SK-N-SH (cell line): ENCODE measurements at regions not wholly inside any gene's neighbourhood (a gene's known extent, or its start where the extent isn't known, plus 50 kb on each side); places are given as distances from the start of the nearest gene placed in this dataset.

Experiments
- CTCF ChIA-PET: fragments of 300-600, 350-600 bp; formaldehyde crosslinking; extraction: SDS; loops from one replicate; lab custom pipeline; 2021; lab: Yijun Ruan, JAX
- POLR2A ChIA-PET: fragments of 350-600 bp; sonication (Branson Sonifier 250); formaldehyde crosslinking; extraction: SDS; loops from one replicate; lab custom pipeline; 2020; ENCODE audit warnings: antibody characterized with exemption, inconsistent platforms; lab: Yijun Ruan, JAX
- DNase-seq: peaks from one replicate; pipeline ENCODE4 v3.0.0; 2012
- H2AFZ ChIP-seq: fragments of 200-600 bp; sonication (generic); 2 replicates; pipeline ENCODE4 v1.8.1; 2016; ENCODE audit warnings: antibody characterized with exemption, mild to moderate bottlenecking, low read depth
- H3F3A ChIP-seq: fragments of 200-600 bp; sonication (generic); replicated peaks from 2 replicates; pipeline ENCODE3; 2016; ENCODE audit warnings: antibody characterized with exemption, mild to moderate bottlenecking; ENCODE audit not compliant: insufficient read depth
- H3K27ac ChIP-seq, 2 experiments: fragments of 200-500 bp in 1 of 2; fragments of 200-600 bp in 1 of 2; sonication (Bioruptor generic) in 1 of 2; sonication (generic), shearing (Covaris generic) in 1 of 2; 2 replicates each; pipeline versions ENCODE4 v1.5.1 to v1.6.1; 2014 to 2016; ENCODE audit warnings: low read depth in 2 of 2, inconsistent platforms in 1 of 2, low read length in 1 of 2, mild to moderate bottlenecking in 1 of 2, mixed read lengths in 1 of 2
- H3K27me3 ChIP-seq: fragments of 200-600 bp; sonication (generic), shearing (Covaris generic); 2 replicates; pipeline ENCODE4 v1.6.1; 2016; ENCODE audit warnings: mixed run types; ENCODE audit not compliant: insufficient read depth
- H3K36me3 ChIP-seq, 2 experiments: fragments of 200-500 bp in 1 of 2; fragments of 200-600 bp in 1 of 2; sonication (Bioruptor generic) in 1 of 2; sonication (generic) in 1 of 2; replicated peaks in 1 of 2; 2 replicates each; pipeline versions ENCODE3 to v1.5.1; 2014 to 2016; ENCODE audit warnings: low read length in 1 of 2, mild to moderate bottlenecking in 1 of 2; ENCODE audit not compliant: insufficient read depth in 2 of 2, control insufficient read depth in 1 of 2
- H3K4me1 ChIP-seq, 2 experiments: fragments of 200-500 bp in 1 of 2; fragments of 200-600 bp in 1 of 2; sonication (Bioruptor generic) in 1 of 2; sonication (generic), shearing (Covaris generic) in 1 of 2; 2 replicates each; pipeline versions ENCODE4 v1.5.1 to v1.6.1; 2014 to 2016; ENCODE audit warnings: low read depth in 1 of 2, low read length in 1 of 2, mixed run types in 1 of 2; ENCODE audit not compliant: insufficient read depth in 2 of 2, control insufficient read depth in 1 of 2
- H3K4me2 ChIP-seq: fragments of 200-600 bp; sonication (generic), shearing (Covaris generic); 2 replicates; pipeline ENCODE4 v1.6.1; 2017; ENCODE audit warnings: mixed run types
- H3K4me3 ChIP-seq, 2 experiments: fragments of 200-500 bp in 1 of 2; fragments of 200-600 bp in 1 of 2; sonication (Bioruptor generic) in 1 of 2; sonication (generic), shearing (Covaris generic) in 1 of 2; 2 replicates each; pipeline versions ENCODE4 v1.5.1 to v1.8.1; 2014 to 2016; ENCODE audit warnings: low read depth in 2 of 2, inconsistent platforms in 1 of 2, low read length in 1 of 2, mild to moderate bottlenecking in 1 of 2, mixed read lengths in 1 of 2, moderate library complexity in 1 of 2
- H3K79me2 ChIP-seq: fragments of 200-600 bp; sonication (generic); 2 replicates; pipeline ENCODE4 v1.8.1; 2017; ENCODE audit warnings: mild to moderate bottlenecking; ENCODE audit not compliant: insufficient read depth
- H3K9ac ChIP-seq: fragments of 200-600 bp; sonication (generic); 2 replicates; pipeline ENCODE4 v1.6.1; 2017; ENCODE audit warnings: mixed run types
- H3K9me2 ChIP-seq: fragments of 200-600 bp; sonication (generic); 2 replicates; pipeline ENCODE4 v1.6.1; 2017; ENCODE audit warnings: mixed run types
- H3K9me3 ChIP-seq: fragments of 200-600 bp; sonication (generic); 2 replicates; pipeline ENCODE4 v1.6.1; 2017; ENCODE audit warnings: mixed run types, mild to moderate bottlenecking, moderate library complexity
- H4K20me1 ChIP-seq: fragments of 200-600 bp; sonication (generic); 2 replicates; pipeline ENCODE4 v1.6.1; 2017; ENCODE audit warnings: mild to moderate bottlenecking, mixed run types; ENCODE audit not compliant: insufficient read depth
- EP300 ChIP-seq, 2 experiments: IDR thresholded peaks; 2 replicates each; pipeline versions ENCODE4 v1.4.0 to v1.6.1; 2012; ENCODE audit warnings: borderline replicate concordance in 1 of 2, low read depth in 1 of 2, low read length in 1 of 2
- FOXJ3 ChIP-seq: sonication (generic); formaldehyde crosslinking; IDR thresholded peaks from 2 replicates; pipeline ENCODE4 v1.5.1; 2020; ENCODE audit warnings: mild to moderate bottlenecking, missing genetic modification reagents
- GABPA ChIP-seq: IDR thresholded peaks from 2 replicates; pipeline ENCODE4 v1.4.0; 2012; ENCODE audit warnings: low read depth, mild to moderate bottlenecking
- GATA2 ChIP-seq: sonication (generic); formaldehyde crosslinking; IDR thresholded peaks from 2 replicates; pipeline ENCODE4 v1.5.0; 2020; ENCODE audit warnings: mild to moderate bottlenecking, missing genetic modification reagents
- MAX ChIP-seq: IDR thresholded peaks from 2 replicates; pipeline ENCODE4 v1.4.0; 2012; ENCODE audit warnings: low read depth
- MEF2A ChIP-seq: IDR thresholded peaks from 2 replicates; pipeline ENCODE4 v1.4.0; 2012; ENCODE audit warnings: low read depth, borderline replicate concordance
- MXI1 ChIP-seq: IDR thresholded peaks from 2 replicates; pipeline ENCODE4 v1.6.1; 2012; ENCODE audit warnings: mild to moderate bottlenecking, low read depth, low read length, improper control_type of control experiment
- NFIC ChIP-seq: IDR thresholded peaks from 2 replicates; pipeline ENCODE4 v1.4.0; 2012; ENCODE audit warnings: borderline replicate concordance
- POLR2AphosphoS5 ChIP-seq: IDR thresholded peaks from 2 replicates; pipeline ENCODE4 v1.6.1; 2012; ENCODE audit warnings: low read depth, low read length
- RAD21 ChIP-seq: IDR thresholded peaks from 2 replicates; pipeline ENCODE4 v1.6.1; 2012; ENCODE audit warnings: mild to moderate bottlenecking, low read length
- RCOR1 ChIP-seq: fragments of 150-350 bp; IDR thresholded peaks from 2 replicates; pipeline ENCODE4 v1.6.1; 2017; ENCODE audit warnings: antibody characterized with exemption, low read length
- REST ChIP-seq: IDR thresholded peaks from 2 replicates; pipeline ENCODE4 v1.6.1; 2012; ENCODE audit warnings: mild to moderate bottlenecking, low read depth, low read length, moderate library complexity
- RFX5 ChIP-seq: IDR thresholded peaks from 2 replicates; pipeline ENCODE4 v1.6.1; 2012; ENCODE audit warnings: mild to moderate bottlenecking, improper control_type of control experiment, low read length
- SMC3 ChIP-seq: IDR thresholded peaks from 2 replicates; pipeline ENCODE4 v1.6.1; 2012; ENCODE audit warnings: low read depth, low read length, improper control_type of control experiment
- TCF12 ChIP-seq: IDR thresholded peaks from 2 replicates; pipeline ENCODE4 v1.4.0; 2012
- TEAD4 ChIP-seq: IDR thresholded peaks from 2 replicates; pipeline ENCODE4 v1.4.0; 2012; ENCODE audit warnings: mild to moderate bottlenecking, borderline replicate concordance; ENCODE audit not compliant: insufficient read depth
- USF1 ChIP-seq: IDR thresholded peaks from 2 replicates; pipeline ENCODE4 v1.4.0; 2012; ENCODE audit warnings: low read depth, borderline replicate concordance
- WGBS: methylation state at CpG from one replicate; pipeline ENCODE4 v1.1.6; 2017; ENCODE audit warnings: low lambda C conversion rate; 5-methylcytosine and 5-hydroxymethylcytosine counted together
- TF ChIP-seq, protein P1 (sequence below): fragments of 150-350 bp; IDR thresholded peaks from 2 replicates; pipeline ENCODE4 v1.6.1; 2016; ENCODE audit warnings: mild to moderate bottlenecking, low read depth, low read length

DNA sequence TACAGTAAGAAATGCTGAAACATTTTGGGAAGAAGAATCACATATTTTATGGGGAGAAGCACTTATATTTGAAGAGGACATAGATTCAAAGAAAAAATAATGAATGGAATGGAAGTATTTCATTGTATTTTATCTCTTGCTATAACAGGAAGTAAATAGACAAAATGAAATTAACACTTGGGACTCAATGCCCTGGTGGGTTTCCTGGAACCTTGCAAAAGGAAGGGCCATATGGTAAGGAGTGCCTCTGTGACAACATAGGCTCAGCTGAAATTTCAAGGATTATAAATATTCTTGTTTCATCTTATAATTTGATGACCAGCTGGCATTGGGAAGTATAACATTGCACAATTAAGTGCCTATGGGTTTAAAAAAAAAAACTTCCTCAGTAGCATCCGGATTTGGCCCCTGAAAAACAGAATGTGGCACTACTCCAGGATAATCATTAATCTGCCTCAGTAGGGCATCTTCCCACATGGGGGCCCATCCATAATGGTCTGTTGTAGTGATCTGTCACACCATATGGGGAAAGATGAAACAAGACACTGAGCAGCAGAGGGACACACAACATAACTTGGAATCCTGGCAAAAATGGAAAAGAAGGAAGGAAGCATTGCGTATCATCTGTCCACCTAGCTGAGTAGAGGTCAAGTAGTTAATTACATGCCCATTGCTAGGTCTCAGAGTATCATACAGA lies 321.6 kb downstream of the NDFIP2 start:
- Histone ChIP-seq H3F3A (no peaks in the 10 kb centered on the region), H3K4me1 (peaks cover 13 to 27% of the 10 kb centered on the region in 2 experiments; a peak in 3 of 4 replicates), H3K27me3 (no peaks in the 10 kb centered on the region), H3K79me2 (no peaks in the 10 kb centered on the region), H3K4me2 (no peak overlapping the region), H2AFZ (no peak overlapping the region), H3K9me2 (no peaks in the 10 kb centered on the region), H3K4me3 (no peak overlapping the region), H4K20me1 (no peaks in the 10 kb centered on the region), H3K9me3 (no peaks in the 10 kb centered on the region), H3K27ac (peak overlapping the region in 1 of 2 experiments; percentile 69; a peak in 2 of 4 replicates), H3K36me3 (no peaks in the 10 kb centered on the region), H3K9ac (no peak overlapping the region)
- ChIA-PET CTCF (interaction anchor here (1.3 kb wide), 1 partner anchor 10 kb away, joined by 3 read pairs; no protein-coding TSS in a partner anchor), POLR2A (no interaction called here)
- WGBS: 74% methylated on average over 2 of the region's 2 CpGs
- no peak for DNase-seq
- TF ChIP-seq TEAD4: no peak
- 0 out of 4 replicates have a peak, but pooled peaks of 1 of the 2 experiments have one; percentile 12 for TF ChIP-seq EP300 (IDR thresholded peaks at IDR 0.05; ENCODE audit: borderline replicate concordance in 1 of 2, low read depth in 1 of 2, low read length in 1 of 2)

- H3K4me1 ChIP-seq: peaks cover 8 to 31% of the 10 kb centered on the region in 2 experiments; a peak in 3 of 4 replicates
- H3K9me2 ChIP-seq: no peaks in the 10 kb centered on the region
- no peak overlapping the region for H3K9ac ChIP-seq
- peak overlapping the region; percentile 24 to 99; a peak in 3 of 4 replicates for H3K27ac ChIP-seq
- no peaks in the 10 kb centered on the region for H3K9me3 ChIP-seq
- no peaks in the 10 kb centered on the region for H3K36me3 ChIP-seq
- peak; percentile 70 for DNase-seq
- ChIA-PET CTCF (interaction anchor here (0.6 to 1.8 kb wide), 10 partner anchors 57 to 735 kb away, joined by 3 to 9 read pairs (median 4); partner anchors contain the start of gene SPRY2), POLR2A (interaction anchor here (0.8 to 1.7 kb wide), 5 partner anchors 57 to 541 kb away, joined by 3 to 17 read pairs (median 5); partner anchors contain the start of gene SPRY2)
- no peak overlapping the region for H2AFZ ChIP-seq
- no peak overlapping the region for H3K4me3 ChIP-seq
- no peak overlapping the region for H3K4me2 ChIP-seq
- H3K79me2 ChIP-seq: no peaks in the 10 kb centered on the region
- H3F3A ChIP-seq: no peaks in the 10 kb centered on the region
- 14% methylated on average over 2 of the region's 2 CpGs for WGBS
- no peaks in the 10 kb centered on the region for H4K20me1 ChIP-seq
- no peaks in the 10 kb centered on the region for H3K27me3 ChIP-seq
- TF ChIP-seq EP300 (IDR thresholded peaks at IDR 0.05; ENCODE audit: borderline replicate concordance in 1 of 2, low read depth in 1 of 2, low read length in 1 of 2) (peak; percentile 86 to 95), MXI1 (peak; percentile 66; the same call in 1 of the 2 replicates), RFX5 (no peak), FOXJ3 (CRISPR knock-in tag) (peak; percentile 93; the same call in 1 of the 2 replicates), GABPA (no peak), NFIC (peak; percentile 61; the same call in 1 of the 2 replicates), RCOR1 (peak; percentile 98), REST (peak; percentile 61), POLR2AphosphoS5 (peak; percentile 77), MAX (peak; percentile 52; the same call in 1 of the 2 replicates), USF1 (peak; percentile 13; the same call in 1 of the 2 replicates), MEF2A (peak; percentile 47; the same call in 1 of the 2 replicates), TEAD4 (peak; percentile 91), TCF12 (peak; percentile 94), SMC3 (peak; percentile 29; the same call in 1 of the 2 replicates), RAD21 (peak; percentile 37; the same call in 1 of the 2 replicates), GATA2 (CRISPR knock-in tag) (peak; percentile 72)
- TF ChIP-seq, protein P1, sequence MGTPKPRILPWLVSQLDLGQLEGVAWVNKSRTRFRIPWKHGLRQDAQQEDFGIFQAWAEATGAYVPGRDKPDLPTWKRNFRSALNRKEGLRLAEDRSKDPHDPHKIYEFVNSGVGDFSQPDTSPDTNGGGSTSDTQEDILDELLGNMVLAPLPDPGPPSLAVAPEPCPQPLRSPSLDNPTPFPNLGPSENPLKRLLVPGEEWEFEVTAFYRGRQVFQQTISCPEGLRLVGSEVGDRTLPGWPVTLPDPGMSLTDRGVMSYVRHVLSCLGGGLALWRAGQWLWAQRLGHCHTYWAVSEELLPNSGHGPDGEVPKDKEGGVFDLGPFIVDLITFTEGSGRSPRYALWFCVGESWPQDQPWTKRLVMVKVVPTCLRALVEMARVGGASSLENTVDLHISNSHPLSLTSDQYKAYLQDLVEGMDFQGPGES: no peak
Measured at GRCh38 chr13:79799059-79799867, 318.3 kb downstream of the NDFIP2 start.
